ENCODE measurements at regions not wholly inside any gene's neighbourhood (a gene's known extent, or its start where the extent isn't known, plus 50 kb on each side); places are given as distances from the start of the nearest gene placed in this dataset.

GRCh38 chr1:191851799-191852595 lies 306.3 kb upstream of the RGS18 start:
- no peaks in the 10 kb centered on the region for H3K4me1 ChIP-seq (ENCODE audit: insufficient read depth, insufficient read length)
- H3K27me3 ChIP-seq (ENCODE audit: insufficient read depth, insufficient read length): no peaks in the 10 kb centered on the region
- TF ChIP-seq ZNF274 (IDR thresholded peaks at IDR 0.05; ENCODE audit: low read depth, low read length) (no peak), SUZ12 (IDR thresholded peaks at IDR 0.05; ENCODE audit: extremely low read depth, insufficient read depth, insufficient read length) (no peak), YY1 (IDR thresholded peaks at IDR 0.05; ENCODE audit: insufficient read depth, insufficient read length) (no peak)
- DNase-seq (ENCODE audit: low read depth, low spot score): no peak
- H3K4me3 ChIP-seq (ENCODE audit: insufficient read length, low read depth): no peak overlapping the region
- H3K9me3 ChIP-seq (ENCODE audit: insufficient read depth, low read length): no peaks in the 10 kb centered on the region
- H3K36me3 ChIP-seq (ENCODE audit: insufficient read depth, insufficient read length, low read length): no peaks in the 10 kb centered on the region
- H3K9ac ChIP-seq (ENCODE audit: insufficient read length, low read depth): no peak overlapping the region

- no peaks in the 10 kb centered on the region for H3K27me3 ChIP-seq (ENCODE audit: insufficient read depth, insufficient read length)
- no peak for TF ChIP-seq SUZ12 (IDR thresholded peaks at IDR 0.05; ENCODE audit: extremely low read depth, insufficient read depth, insufficient read length)
- TF ChIP-seq ZNF274 (IDR thresholded peaks at IDR 0.05; ENCODE audit: low read depth, low read length): no peak
- no peak for TF ChIP-seq YY1 (IDR thresholded peaks at IDR 0.05; ENCODE audit: insufficient read depth, insufficient read length)
- H3K9me3 ChIP-seq (ENCODE audit: insufficient read depth, low read length): no peaks in the 10 kb centered on the region
- no peaks in the 10 kb centered on the region for H3K36me3 ChIP-seq (ENCODE audit: insufficient read depth, insufficient read length, low read length)
- H3K9ac ChIP-seq (ENCODE audit: insufficient read length, low read depth): no peak overlapping the region
- no peak overlapping the region for H3K4me3 ChIP-seq (ENCODE audit: insufficient read length, low read depth)
- no peak for DNase-seq (ENCODE audit: low read depth, low spot score)
- H3K4me1 ChIP-seq (ENCODE audit: insufficient read depth, insufficient read length): no peaks in the 10 kb centered on the region
Measured at GRCh38 chr1:191852907-191853306, 305.4 kb upstream of the RGS18 start.

- H3K36me3 ChIP-seq (ENCODE audit: insufficient read depth, insufficient read length, low read length): no peaks in the 10 kb centered on the region
- H3K4me1 ChIP-seq (ENCODE audit: insufficient read depth, insufficient read length): no peaks in the 10 kb centered on the region
- no peak for TF ChIP-seq YY1 (IDR thresholded peaks at IDR 0.05; ENCODE audit: insufficient read depth, insufficient read length)
- no peaks in the 10 kb centered on the region for H3K27me3 ChIP-seq (ENCODE audit: insufficient read depth, insufficient read length)
- no peaks in the 10 kb centered on the region for H3K9me3 ChIP-seq (ENCODE audit: insufficient read depth, low read length)
- H3K9ac ChIP-seq (ENCODE audit: insufficient read length, low read depth): no peak overlapping the region
- no peak overlapping the region for H3K4me3 ChIP-seq (ENCODE audit: insufficient read length, low read depth)
- no peak for DNase-seq (ENCODE audit: low read depth, low spot score)
Measured at GRCh38 chr1:191857600-191857999, 300.7 kb upstream of the RGS18 start.

GRCh38 chr1:191865479-191865878 lies 292.8 kb upstream of the RGS18 start:
- 0 out of 2 replicates have a peak, but pooled peaks cover 4% of the 10 kb centered on the region for H3K9me3 ChIP-seq (ENCODE audit: insufficient read depth, low read length)
- no peak overlapping the region for H3K9ac ChIP-seq (ENCODE audit: insufficient read length, low read depth)
- H3K4me1 ChIP-seq (ENCODE audit: insufficient read depth, insufficient read length): no peaks in the 10 kb centered on the region
- DNase-seq (ENCODE audit: low read depth, low spot score): no peak
- no peaks in the 10 kb centered on the region for H3K27me3 ChIP-seq (ENCODE audit: insufficient read depth, insufficient read length)
- no peak for TF ChIP-seq YY1 (IDR thresholded peaks at IDR 0.05; ENCODE audit: insufficient read depth, insufficient read length)
- no peak for TF ChIP-seq ZNF274 (IDR thresholded peaks at IDR 0.05; ENCODE audit: low read depth, low read length)
- TF ChIP-seq SUZ12 (IDR thresholded peaks at IDR 0.05; ENCODE audit: extremely low read depth, insufficient read depth, insufficient read length): no peak
- H3K36me3 ChIP-seq (ENCODE audit: insufficient read depth, insufficient read length, low read length): no peaks in the 10 kb centered on the region
- H3K4me3 ChIP-seq (ENCODE audit: insufficient read length, low read depth): no peak overlapping the region

GRCh38 chr1:191866155-191866554 lies 292.1 kb upstream of the RGS18 start:
- Histone ChIP-seq H3K27me3 (ENCODE audit: insufficient read depth, insufficient read length) (no peaks in the 10 kb centered on the region), H3K4me3 (ENCODE audit: insufficient read length, low read depth) (no peak overlapping the region), H3K36me3 (ENCODE audit: insufficient read depth, insufficient read length, low read length) (no peaks in the 10 kb centered on the region), H3K4me1 (ENCODE audit: insufficient read depth, insufficient read length) (no peaks in the 10 kb centered on the region), H3K9ac (ENCODE audit: insufficient read length, low read depth) (no peak overlapping the region), H3K9me3 (ENCODE audit: insufficient read depth, low read length) (0 out of 2 replicates have a peak, but pooled peaks cover 4% of the 10 kb centered on the region)
- no peak for TF ChIP-seq ZNF274 (IDR thresholded peaks at IDR 0.05; ENCODE audit: low read depth, low read length)
- DNase-seq (ENCODE audit: low read depth, low spot score): no peak

GRCh38 chr1:191869790-191870312 lies 288.4 kb upstream of the RGS18 start:
- Histone ChIP-seq H3K4me3 (ENCODE audit: insufficient read length, low read depth) (no peak overlapping the region), H3K9me3 (ENCODE audit: insufficient read depth, low read length) (no peaks in the 10 kb centered on the region), H3K27me3 (ENCODE audit: insufficient read depth, insufficient read length) (no peaks in the 10 kb centered on the region), H3K4me1 (ENCODE audit: insufficient read depth, insufficient read length) (no peaks in the 10 kb centered on the region), H3K9ac (ENCODE audit: insufficient read length, low read depth) (no peak overlapping the region), H3K36me3 (ENCODE audit: insufficient read depth, insufficient read length, low read length) (no peaks in the 10 kb centered on the region)
- TF ChIP-seq YY1 (IDR thresholded peaks at IDR 0.05; ENCODE audit: insufficient read depth, insufficient read length) (no peak), ZNF274 (IDR thresholded peaks at IDR 0.05; ENCODE audit: low read depth, low read length) (no peak), SUZ12 (IDR thresholded peaks at IDR 0.05; ENCODE audit: extremely low read depth, insufficient read depth, insufficient read length) (no peak)
- no peak for DNase-seq (ENCODE audit: low read depth, low spot score)

- no peaks in the 10 kb centered on the region for H3K36me3 ChIP-seq (ENCODE audit: insufficient read depth, insufficient read length, low read length)
- no peak overlapping the region for H3K9ac ChIP-seq (ENCODE audit: insufficient read length, low read depth)
- DNase-seq (ENCODE audit: low read depth, low spot score): no peak
Measured at GRCh38 chr1:191870490-191870889, 287.8 kb upstream of the RGS18 start.

More at GRCh38 chr1:191870490-191870889, 287.8 kb upstream of the RGS18 start:
- TF ChIP-seq ZNF274 (IDR thresholded peaks at IDR 0.05; ENCODE audit: low read depth, low read length): no peak
- TF ChIP-seq YY1 (IDR thresholded peaks at IDR 0.05; ENCODE audit: insufficient read depth, insufficient read length): no peak
- TF ChIP-seq SUZ12 (IDR thresholded peaks at IDR 0.05; ENCODE audit: extremely low read depth, insufficient read depth, insufficient read length): no peak
- no peaks in the 10 kb centered on the region for H3K9me3 ChIP-seq (ENCODE audit: insufficient read depth, low read length)
- H3K4me3 ChIP-seq (ENCODE audit: insufficient read length, low read depth): no peak overlapping the region
- no peaks in the 10 kb centered on the region for H3K4me1 ChIP-seq (ENCODE audit: insufficient read depth, insufficient read length)
- no peaks in the 10 kb centered on the region for H3K27me3 ChIP-seq (ENCODE audit: insufficient read depth, insufficient read length)

All from NT2/D1 (cell line).